LoVo (cell line): ENCODE measurements at regions not wholly inside any gene's neighbourhood (a gene's known extent, or its start where the extent isn't known, plus 50 kb on each side); places are given as distances from the start of the nearest gene placed in this dataset.

Experiments used
- DNase-seq: peaks from one replicate; pipeline ENCODE4 v3.0.0-alpha.2; 2016; ENCODE audit warnings: low spot score

DNA sequence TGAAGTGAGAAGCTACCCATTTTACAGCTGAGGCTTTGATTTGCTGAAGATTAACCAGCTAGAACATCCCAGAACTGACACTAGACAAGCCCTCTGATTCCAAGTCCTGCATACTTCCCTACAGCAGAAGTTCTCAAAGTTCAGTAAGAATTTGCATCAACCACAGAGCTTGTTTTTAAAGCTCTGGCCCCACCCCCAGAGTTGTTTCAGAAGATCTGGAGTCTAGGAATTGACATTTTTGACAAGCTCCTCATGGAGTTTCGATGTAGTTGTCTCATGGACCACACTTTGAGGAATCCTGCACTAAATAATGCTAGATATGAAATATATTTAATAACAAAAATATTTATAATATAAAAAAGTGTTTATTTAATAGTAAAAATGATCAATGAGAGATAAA lies 120.3 kb upstream of the ADAMTS18 start:
- no peak for DNase-seq

DNA sequence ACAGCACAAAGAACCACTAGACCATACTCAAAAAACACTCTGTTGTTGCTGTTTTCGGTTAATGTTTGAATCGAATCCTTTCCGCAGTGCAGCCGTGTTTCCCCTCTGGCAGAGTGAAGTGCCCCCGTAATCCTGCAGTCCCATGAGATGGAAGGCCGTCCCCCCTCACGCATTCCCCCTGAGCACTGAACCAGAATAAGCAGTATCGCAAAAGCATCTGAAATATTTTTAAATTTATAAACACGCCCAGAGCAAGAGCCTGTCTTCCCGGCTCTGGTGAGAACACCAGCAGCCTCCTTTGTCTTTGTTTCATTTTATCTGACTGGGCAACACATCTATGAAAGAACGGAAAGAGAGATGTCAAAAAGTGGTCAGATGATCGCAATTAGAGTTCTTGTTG lies 121.0 kb upstream of the ADAMTS18 start:
- DNase-seq = no peak

GRCh38 chr16:77556201-77556873 lies 121.5 kb upstream of the ADAMTS18 start:
- DNase-seq = no peak

GRCh38 chr16:77557385-77557784 lies 122.6 kb upstream of the ADAMTS18 start:
- DNase-seq = no peak

GRCh38 chr16:77558786-77559185 lies 124.0 kb upstream of the ADAMTS18 start:
- DNase-seq = no peak

GRCh38 chr16:77562497-77562896 lies 127.7 kb upstream of the ADAMTS18 start:
- no peak for DNase-seq

DNA sequence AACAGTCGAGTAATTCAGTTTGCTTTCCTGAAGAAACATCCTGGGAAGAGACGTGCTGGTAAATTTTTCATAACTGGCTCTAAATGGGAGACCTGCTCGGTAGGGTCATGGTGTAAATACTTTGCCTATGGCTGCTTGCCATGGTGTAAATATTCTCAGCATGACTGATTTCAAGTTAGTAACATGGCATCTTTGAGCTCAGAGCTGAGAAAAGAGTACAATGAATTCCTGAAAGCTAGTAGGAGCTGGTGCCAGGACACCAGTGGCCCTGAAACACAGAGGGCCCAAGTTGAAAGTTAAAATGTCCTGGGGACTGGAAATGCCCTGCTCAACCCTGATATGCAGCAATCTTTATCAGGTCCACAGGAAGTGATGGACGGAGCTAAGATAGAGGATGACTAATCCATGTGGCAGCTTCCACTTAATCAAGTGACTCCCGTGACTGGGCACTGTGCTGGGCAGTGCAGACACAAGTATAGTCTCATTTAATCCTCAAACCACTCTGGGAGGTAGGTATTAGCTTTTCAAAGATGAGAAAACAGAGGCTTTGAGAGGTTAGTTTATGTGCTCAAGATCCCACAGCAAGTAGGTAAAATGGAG lies 130.1 kb upstream of the ADAMTS18 start:
- DNase-seq = peak; percentile 15

DNA sequence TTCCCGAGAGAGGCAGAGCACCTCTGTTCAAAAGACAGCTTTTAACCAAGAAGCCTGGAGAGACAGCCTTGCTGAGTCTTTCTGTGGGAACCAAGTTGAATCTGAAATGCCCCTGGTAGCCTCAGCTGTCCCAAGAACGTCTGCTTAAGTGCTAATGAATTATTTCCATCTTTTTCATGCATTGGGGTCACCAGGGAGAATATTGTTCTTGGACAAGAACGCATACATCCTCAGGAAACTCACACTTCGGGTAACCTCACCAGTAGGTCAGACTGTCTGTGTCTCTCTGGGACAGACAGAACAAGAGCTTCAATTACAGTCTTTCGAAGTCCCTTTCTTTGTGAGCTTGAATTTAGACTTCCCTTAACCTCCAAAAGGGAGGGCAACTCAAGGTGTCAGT lies 134.6 kb upstream of the ADAMTS18 start:
- no peak for DNase-seq

DNA sequence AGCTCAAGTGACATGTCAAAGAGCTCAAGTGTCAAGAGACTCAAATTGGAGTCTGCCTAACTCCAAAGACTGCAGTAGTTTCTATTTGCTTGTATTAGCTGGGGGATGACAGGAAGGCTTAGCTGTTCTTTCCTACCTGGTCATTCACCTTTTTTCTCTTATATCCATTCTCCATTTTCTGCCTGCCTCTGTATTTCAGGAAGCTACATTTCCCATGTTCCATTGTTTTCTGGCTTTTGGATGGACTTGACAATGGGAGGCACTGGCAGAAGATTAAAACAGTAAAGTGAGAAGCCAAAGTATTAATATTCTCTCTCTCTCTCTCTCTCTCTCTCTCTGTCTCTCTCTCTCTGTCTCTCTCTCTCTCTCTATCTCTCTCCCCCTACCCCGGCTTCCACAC lies 135.7 kb upstream of the ADAMTS18 start:
- DNase-seq = no peak

- no peak for DNase-seq
Observed at GRCh38 chr16:77571115-77571862, 136.5 kb upstream of the ADAMTS18 start.

DNA sequence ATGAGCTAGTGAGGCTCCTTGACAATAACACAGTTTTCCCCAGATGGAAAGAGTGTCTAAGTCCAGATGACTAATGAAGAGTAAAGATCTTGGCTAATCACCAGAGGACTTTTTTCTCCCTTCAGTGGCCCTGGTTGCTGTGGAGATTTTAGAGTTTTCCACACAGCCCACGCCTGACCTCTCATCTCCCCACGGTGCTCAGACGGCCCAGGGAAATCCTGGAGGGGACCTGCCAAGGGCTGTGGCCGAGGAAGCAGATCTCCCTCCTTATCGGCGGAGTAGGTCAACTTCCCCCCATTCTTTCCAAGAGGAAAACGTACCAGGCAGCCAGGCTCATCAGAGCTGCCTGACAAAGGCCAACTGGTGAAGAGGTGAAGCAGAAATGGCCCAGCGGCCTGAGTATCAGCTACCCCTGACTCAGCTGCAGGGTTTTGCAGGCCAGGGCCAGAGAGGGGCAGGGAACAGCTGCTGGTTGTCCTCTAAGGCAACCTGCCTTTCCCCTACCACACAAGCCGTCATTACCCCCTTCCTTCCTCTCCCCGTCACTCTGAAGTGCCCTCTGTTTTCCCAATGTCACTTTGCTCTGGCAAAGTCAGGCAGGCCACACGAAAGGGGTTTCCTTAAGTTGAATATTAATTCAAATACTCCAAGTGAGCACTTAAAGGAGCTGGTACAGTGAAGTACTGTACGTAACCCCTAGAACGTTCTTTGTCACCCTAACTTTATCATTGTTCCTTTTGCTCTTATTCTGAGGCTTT lies 140.2 kb upstream of the ADAMTS18 start:
- no peak for DNase-seq

GRCh38 chr16:77579351-77579891 lies 142.9 kb upstream of the NUDT7 start:
- DNase-seq = no peak

DNA sequence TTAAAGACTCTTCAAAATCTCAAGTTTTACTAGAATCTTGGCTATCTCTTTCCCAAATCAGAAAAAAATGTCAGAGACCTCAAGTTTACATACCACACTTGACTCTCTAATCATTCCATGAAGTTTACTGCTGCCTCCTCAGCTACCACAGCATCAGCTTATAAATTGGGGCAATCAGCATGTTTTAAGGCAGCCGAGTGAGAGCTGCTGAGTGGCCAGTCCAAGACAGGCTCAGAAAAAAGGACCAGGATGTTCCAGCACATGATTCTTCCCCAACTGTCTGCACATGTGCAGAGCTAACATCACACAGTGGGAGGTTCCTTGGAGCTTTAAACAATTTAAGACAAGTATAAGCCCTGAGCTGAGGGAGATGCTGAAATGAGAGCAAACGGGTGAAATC lies 140.6 kb upstream of the NUDT7 start:
- no peak for DNase-seq

- DNase-seq = peak; percentile 48
Observed at GRCh38 chr16:77584205-77584859, 138.0 kb upstream of the NUDT7 start.

DNA sequence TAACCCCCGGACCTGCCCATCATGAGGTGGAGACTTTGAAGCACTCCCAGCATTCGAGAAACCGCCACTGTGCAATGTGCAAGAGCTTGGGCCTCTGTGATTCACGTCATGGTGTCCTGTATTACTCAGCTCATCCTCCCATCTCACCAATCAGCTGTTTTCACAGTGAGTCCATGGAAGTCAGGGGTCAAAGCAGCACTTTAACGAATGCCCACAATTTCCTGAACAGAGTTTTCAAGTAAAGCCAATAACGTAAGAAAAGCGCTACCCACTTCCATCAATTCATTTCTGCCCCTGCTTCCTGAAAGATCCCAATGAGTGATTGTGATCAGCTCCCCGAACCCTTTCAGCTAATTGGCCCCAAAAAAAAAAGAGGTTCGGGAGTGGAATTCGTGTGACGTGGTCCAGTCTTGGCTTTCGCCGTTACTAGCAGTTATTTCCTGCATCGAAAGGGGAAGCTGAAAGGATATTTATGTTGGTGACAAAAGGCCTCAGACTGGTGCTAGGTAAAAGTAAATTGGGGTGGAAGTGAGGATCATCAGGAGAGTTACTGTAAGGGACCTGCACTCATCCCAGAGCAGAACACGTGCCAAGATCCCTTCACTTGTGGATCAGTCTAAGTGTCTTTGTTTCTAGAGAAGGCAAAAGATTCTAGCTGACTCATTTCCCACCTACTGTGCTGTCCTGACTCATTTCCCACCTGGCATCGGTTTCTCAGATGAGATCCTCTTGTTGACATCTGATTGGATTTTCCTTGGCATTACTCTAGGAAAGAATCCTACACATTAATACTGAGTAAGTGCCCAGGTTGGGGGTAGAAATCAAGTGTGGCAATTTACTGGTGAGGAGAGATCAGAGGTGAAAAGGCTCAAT lies 136.7 kb upstream of the NUDT7 start:
- DNase-seq = peak; percentile 19

- no peak for DNase-seq
Observed at GRCh38 chr16:77588389-77588788, 133.9 kb upstream of the NUDT7 start.

GRCh38 chr16:77589071-77589765 lies 133.1 kb upstream of the NUDT7 start:
- DNase-seq = no peak

DNA sequence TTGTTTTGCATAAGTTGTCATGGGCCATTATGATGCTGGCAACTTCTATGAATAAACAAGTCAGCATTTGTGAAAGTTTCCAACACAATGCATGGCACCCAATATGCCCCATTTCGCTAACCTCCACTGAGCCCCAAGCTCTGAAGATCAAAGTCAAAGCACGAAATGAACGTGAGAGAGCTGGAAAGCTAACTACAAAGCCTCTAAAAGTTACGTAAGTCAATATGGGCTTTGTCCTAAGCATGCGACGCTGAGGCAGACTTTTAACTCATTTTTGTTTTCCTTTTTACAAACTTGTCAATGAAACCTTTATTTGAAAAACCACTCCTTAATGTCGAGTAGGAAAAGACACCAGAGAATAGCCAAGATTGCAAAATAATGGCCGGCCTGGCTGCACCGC lies 131.6 kb upstream of the NUDT7 start:
- DNase-seq = no peak

- DNase-seq = no peak
Observed at GRCh38 chr16:77591347-77591746, 131.0 kb upstream of the NUDT7 start.

GRCh38 chr16:77592021-77592420 lies 130.3 kb upstream of the NUDT7 start:
- no peak for DNase-seq
